Heart left ventricle (tissue), 13 donors: ENCODE measurements at regions not wholly inside any gene's neighbourhood (a gene's known extent, or its start where the extent isn't known, plus 50 kb on each side); places are given as distances from the start of the nearest gene placed in this dataset.

Experiments used
- POLR2A ChIP-seq, 2 donors: fragments of 450-650 bp; IDR thresholded peaks; one replicate each; pipeline ENCODE4 v1.6.1; 2017; ENCODE audit warnings: antibody characterized with exemption in 2 of 2, mild to moderate bottlenecking in 2 of 2, moderate library complexity in 2 of 2
- TF ChIP-seq, protein P1 (sequence below), 12 donors: fragments of 200-600 bp; sonication (generic) in 4 of 12; IDR thresholded peaks; one replicate each; pipeline versions ENCODE4 v1.5.0 to v1.8.0; 2018 to 2022; ENCODE audit warnings: antibody characterized with exemption in 12 of 12, mild to moderate bottlenecking in 5 of 12
- donor health status: ischemic (EF 13 %, LVEDD 7.1; RV severe dilation, severe dysfunction).
- donor health status: DM: no; HTN: yes; CAD: no.
- donor health status: DM: no; HTN: no; CAD: no.
- donor health status: ischemic (EF 25% LVEDD 6.9; RV normal size, moderate dysfunction).
- donor health status: ischemic (EF 25% LVEDD 5.7; RV mildly dilated, moderate dysfunction).
- donor health status: ischemic (EF 35%, LVEDD 5.7; RV mildly dilated, moderate dysfunction).
- donor health status: nonischemic (EF 11% LVEDD 7.7; RV severe dilation, severe dysfunction).
- donor health status: DM: yes; HTN: yes; CAD: no.
- donor health status: PGD.
- donor health status: ischemic (EF 29% LVEDD 5.4; RV normal size, mild dysfunction).
- donor health status: nonischemic (EF 23%, LVEDD 6.1; RV moderate dilation, normal function).

DNA sequence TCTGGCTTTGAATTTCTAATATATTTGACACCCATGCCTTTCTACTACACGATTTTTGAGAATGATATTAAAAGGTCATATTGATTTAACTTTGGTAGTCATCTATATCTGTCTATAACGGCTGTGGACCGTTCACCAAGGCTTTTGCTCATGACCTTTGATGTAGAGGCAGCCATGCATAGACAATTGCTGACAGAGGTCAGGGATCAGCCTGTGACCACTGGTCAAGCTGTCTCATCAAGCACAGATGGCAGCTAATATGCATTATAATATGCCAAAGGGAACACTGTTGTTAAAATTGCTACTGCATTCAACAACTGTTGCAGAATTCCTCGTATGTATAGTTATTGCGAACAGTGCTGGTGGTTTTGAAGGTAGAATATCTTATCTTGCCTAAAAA is 323.9 kb upstream of the DSEL start:
- TF ChIP-seq, protein P1, sequence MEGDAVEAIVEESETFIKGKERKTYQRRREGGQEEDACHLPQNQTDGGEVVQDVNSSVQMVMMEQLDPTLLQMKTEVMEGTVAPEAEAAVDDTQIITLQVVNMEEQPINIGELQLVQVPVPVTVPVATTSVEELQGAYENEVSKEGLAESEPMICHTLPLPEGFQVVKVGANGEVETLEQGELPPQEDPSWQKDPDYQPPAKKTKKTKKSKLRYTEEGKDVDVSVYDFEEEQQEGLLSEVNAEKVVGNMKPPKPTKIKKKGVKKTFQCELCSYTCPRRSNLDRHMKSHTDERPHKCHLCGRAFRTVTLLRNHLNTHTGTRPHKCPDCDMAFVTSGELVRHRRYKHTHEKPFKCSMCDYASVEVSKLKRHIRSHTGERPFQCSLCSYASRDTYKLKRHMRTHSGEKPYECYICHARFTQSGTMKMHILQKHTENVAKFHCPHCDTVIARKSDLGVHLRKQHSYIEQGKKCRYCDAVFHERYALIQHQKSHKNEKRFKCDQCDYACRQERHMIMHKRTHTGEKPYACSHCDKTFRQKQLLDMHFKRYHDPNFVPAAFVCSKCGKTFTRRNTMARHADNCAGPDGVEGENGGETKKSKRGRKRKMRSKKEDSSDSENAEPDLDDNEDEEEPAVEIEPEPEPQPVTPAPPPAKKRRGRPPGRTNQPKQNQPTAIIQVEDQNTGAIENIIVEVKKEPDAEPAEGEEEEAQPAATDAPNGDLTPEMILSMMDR (IDR thresholded peaks at IDR 0.05), result no peak
- TF ChIP-seq POLR2A (IDR thresholded peaks at IDR 0.05), result no peak
